Stimulated activated CD4-positive, alpha-beta T cell treated with anti-CD3 and anti-CD28 coated beads, Interleukin-1b, Interleukin-23, amount 100 ng/mL, for 4 hours (primary cell): ENCODE measurements at regions not wholly inside any gene's neighbourhood (a gene's known extent, or its start where the extent isn't known, plus 50 kb on each side); places are given as distances from the start of the nearest gene placed in this dataset.
"Not testable (repeated sequence)": the region's sequence is repeated elsewhere in the genome, so short reads cannot be mapped to it uniquely, and the experiment has no call there.

ENCODE experiments used
- DNase-seq, 2 donors: peaks; one replicate each; pipeline ENCODE4 v3.0.0-alpha.2; 2020; ENCODE audit warnings: low read depth in 2 of 2

- DNase-seq = no peak
Measured at GRCh38 chr21:36591326-36591970, 107.5 kb upstream of the SIM2 start.

- DNase-seq = no peak
Measured at GRCh38 chr21:36596174-36596573, 102.7 kb upstream of the SIM2 start.

DNA sequence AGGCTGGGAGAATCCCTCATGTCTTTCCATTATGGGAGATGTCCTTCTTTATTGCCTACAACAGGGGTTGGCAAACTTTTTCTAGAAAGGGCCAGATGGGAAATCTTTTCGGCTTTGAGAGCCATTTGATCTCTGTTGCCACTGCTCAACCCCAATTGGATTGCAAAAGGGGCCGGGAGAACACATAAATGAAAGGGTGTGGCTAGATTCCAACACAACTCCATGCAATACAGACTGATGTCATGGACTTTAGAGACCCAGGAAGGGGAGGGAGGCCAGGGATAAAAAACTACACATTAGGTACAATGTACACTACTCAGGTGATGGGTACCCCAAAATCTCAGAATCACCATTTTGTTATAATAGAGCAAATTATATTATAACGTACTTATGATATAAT, 97.6 kb upstream of the SIM2 start:
- no peak for DNase-seq

DNA sequence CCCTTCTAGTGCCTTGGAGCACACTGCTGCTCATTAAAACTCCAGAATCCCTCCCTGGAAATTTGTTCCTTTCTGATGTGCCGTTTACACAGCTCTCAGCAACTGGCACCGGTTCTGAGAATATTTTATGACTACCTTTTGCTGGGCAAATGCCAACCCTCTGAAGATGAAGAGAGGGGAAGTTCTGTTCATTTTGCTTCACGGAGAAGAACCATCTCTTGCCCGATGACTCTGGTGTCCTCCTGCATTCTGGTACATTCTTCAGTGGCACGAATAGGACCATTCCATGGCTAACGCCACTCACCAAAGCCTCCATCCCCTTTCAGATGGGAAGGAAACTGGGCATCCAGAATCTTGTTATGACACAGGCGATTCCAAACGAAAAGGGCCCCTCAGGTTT, 96.2 kb upstream of the SIM2 start:
- DNase-seq = no peak

DNA sequence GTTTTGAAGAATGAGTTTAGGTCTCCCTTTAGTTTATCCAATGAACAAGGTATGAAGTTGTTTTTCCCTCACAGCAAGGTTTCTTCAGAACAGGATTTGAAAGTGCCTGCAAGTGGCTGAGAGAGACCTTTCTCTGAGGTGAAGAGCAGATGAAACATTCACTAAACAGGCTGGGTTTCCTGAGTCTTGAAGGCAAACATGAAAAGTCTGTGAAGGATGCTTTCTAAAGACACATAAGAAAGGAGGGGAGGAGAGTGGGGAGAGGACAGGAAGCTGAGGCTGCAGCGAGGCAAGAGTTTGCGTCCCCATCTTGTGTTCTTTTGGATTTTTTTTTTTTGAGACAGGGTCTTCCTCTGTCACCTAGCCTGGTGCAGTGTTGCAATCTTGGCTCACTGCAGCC, 95.7 kb upstream of the SIM2 start:
- no peak for DNase-seq

DNA sequence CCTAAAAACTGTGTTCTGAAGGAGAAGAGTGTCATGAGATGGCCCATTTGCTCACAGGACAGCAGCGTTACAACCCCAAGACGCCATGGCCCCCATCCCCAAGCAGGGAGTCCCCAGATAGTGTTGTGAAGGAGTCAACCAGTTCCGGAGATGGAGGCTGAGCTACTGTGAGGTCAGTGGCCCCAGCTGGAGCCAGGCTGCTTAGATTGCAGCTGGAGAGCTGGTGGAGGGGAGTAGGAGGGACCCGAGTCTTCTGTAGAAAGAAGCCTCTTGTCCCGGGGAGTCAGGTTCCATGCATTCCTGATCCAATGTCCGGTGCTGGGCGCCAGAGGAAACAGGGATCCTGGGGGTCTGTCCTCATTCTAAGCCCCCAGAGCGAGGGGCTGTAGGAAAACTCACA, 93.5 kb upstream of the SIM2 start:
- DNase-seq = no peak

- DNase-seq = no peak
Measured at GRCh38 chr21:36606287-36606982, 92.5 kb upstream of the SIM2 start.

GRCh38 chr21:36606983-36607325, 92.0 kb upstream of the SIM2 start:
- no peak for DNase-seq

- DNase-seq = no peak
Measured at GRCh38 chr21:36608041-36608896, 90.6 kb upstream of the SIM2 start.

- no peak for DNase-seq
Measured at GRCh38 chr21:36608897-36609225, 90.1 kb upstream of the SIM2 start.

DNA sequence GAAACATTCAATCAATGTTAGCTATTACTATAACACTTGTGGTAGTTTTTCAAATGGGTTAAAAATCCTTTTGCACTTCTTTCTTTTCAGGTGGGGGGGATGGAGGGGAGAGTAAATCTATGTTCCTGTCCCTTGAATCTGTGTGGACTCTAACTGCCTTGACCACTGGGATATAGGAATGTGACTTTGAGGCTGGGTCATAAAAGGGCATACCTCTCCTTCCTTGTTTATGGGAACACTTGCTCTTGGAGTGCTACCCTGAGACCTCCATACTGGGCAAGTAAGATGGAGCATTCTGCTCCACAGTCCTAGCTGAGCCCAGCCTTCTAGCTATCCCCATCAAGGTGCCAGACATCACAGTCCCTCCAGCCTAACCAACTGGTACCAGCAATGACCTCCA, 89.3 kb upstream of the SIM2 start:
- DNase-seq = no peak

- DNase-seq = no peak
Measured at GRCh38 chr21:36610201-36610600, 88.7 kb upstream of the SIM2 start.

DNA sequence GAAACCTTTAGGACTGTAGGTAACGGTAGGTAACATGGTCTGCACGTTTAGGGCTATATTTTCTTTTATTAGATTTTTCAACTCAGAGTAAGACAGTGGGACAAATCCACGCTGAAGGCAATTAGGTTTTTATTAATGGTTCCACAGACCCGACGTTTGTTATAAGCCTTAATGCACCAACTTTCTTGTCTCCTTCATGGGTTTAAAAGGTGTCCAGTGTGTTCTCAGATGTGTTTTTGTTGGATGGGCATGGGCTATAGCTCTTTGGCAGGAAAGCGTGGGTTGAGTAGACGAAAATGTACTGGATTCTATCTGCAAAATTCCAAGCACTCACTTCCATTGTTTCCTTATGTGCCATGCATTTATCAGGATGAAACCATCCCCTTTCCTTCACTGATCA, 88.0 kb upstream of the SIM2 start:
- DNase-seq = no peak

DNA sequence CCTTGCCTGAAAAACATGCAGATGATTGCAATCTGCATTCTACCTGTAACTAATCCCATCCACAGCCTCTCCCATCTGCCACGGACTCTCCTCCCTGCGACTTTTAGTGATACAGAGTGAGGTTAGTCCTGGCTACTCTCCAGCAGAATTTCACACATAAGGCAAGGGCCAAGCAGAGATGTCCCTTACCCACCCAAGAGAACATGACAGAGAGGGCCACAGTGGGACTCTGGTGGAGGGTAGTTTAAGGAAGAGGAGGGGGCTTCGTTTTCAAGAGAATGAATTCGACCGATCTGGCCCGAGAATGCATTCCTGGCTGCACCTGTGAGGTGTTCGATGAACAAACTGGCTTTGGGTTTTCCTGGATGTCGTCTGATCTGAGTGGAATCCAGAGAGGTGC, 87.5 kb upstream of the SIM2 start:
- no peak for DNase-seq

DNA sequence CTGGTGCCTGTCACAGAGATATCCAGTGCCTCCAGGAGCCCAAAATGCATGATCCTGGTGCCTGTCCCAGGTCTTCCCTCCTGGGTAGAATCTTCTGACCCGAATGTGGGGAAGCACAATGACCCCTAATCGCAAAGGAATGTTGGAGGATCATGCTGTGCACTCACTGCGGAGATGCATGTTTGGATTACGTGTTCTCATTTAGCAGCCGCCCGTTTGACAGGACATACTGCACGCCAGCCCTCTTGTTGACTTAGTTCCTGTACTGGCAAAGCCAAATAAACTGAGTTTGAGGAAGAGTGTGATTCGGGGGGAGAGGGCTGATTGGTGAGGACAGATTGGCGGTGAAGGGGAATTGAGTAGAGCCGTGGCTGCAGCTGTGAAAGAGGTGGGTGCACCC, 85.9 kb upstream of the SIM2 start:
- no peak for DNase-seq

DNA sequence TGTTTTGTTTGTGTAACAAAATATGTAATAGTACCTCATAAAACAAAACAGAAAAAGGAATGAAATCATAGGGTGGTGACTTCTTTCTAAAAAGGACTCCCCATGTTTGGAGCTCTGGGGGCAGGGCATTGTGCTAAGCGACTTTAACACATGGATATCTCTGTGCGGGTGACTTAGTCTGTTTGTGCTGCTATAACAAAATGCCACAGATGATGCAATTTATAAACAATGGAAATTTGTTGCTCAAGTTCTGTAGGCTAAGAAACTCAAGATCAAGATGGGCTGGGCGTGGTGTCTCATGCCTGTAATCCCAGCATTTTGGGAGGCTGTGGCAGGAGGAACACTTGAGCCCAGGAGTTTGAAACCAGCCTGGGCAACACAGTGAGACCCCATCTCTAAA, 85.4 kb upstream of the SIM2 start:
- DNase-seq = no peak

DNA sequence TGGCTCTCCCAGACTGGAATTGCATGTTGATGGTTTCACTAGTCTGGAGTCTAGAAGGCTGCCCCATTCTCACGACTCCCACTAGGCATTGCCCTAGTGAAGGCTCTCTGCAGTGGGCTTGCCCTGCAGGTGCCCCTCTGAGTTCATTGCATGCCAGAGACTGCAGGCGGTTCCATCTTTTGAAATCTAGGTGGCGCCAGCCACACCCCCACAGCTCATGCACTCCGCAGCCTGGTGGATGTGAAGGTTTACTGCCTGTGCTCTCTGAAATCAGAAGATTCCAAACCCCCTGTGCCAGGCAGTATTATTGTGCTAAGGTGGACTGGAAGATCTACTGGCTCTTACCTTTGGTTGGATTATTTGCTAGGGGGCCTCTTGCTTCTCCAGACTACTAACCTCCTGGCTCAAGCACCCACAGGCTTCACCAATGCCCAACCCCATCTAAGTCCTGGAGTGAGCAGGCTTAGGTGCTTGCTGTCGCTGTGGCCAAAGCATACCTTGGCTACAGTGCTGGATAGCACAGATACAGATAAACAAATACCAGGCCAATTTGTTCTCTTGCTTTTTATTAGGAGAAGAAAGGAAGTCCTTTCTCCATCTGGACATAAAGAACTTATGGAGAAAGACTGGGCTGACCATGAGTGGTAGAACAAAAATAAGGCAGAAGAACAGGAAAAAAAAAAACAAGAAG, 83.5 kb upstream of the SIM2 start:
- no peak for DNase-seq

DNA sequence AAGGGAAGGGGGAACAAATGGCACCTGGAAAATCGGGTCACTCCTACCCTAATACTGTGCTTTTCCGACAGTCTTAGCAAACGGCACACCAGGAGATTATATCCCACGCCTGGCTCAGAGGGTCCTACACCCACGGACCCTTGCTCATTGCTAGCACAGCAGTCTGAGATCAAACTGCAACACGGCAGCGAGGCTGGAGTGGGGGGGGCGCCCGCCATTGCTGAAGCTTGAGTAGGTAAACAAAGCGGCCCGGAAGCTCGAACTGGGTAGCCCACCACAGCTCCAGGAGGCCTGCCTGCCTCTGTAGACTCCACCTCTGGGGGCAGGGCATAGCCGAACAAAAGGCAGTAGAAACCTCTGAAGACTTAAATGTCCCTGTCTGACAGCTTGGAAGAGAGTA, 82.1 kb upstream of the SIM2 start:
- not testable (repeated sequence) for DNase-seq

DNA sequence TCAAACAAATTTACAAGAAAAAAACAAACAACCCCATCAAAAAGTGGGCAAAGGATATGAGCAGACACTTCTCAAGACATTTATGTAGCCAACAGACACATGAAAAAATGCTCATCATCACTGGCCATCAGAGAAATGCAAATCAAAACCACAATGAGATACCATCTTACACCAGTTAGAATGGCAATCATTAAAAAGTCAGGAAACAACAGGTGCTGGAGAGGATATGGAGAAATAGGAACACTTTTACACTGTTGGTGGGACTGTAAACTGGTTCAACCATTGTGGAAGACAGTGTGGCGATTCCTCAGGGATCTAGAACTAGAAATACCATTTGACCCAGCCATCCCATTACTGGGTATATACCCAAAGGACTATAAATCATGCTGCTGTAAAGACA, 77.1 kb upstream of the SIM2 start:
- DNase-seq = not testable (repeated sequence)

DNA sequence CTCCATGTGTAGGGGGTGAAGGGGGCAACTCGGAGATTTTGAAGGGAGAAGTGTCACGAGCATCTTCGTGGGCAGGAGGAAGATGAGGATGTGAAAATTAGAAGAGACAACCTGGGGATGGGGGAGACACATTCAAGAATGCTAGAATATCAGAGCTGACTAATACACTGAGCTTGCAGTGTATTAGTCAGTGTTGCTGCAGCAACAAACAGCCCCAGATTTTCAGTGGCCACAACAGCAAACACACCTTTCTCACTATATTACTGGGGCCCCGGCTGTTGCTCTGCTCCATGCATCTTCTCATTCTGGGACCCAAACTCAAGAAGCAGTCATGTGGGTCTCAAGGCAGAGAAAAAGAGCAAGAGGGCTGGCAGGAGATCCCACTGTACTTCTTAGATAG, 74.8 kb upstream of the SIM2 start:
- no peak for DNase-seq

- no peak for DNase-seq
Measured at GRCh38 chr21:36626791-36627190, 72.1 kb upstream of the SIM2 start.

DNA sequence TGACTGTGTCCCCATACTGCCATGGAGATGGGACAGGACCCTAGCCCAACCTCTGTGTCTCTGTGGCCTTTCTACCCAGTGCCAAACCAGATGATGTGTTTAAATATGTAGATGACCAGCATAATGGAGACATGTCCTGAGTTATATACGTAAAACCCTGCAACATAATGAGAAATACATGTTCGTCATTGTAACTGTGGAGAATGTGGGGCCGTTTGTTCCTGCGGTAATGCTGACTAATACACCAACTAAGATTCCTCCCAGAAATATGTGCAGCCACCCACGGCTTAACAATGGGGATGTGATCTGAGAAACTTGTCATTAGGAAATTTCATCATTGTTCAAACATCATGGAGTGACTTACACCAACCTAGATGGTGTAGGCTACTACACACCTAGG, 71.7 kb upstream of the SIM2 start:
- no peak for DNase-seq

DNA sequence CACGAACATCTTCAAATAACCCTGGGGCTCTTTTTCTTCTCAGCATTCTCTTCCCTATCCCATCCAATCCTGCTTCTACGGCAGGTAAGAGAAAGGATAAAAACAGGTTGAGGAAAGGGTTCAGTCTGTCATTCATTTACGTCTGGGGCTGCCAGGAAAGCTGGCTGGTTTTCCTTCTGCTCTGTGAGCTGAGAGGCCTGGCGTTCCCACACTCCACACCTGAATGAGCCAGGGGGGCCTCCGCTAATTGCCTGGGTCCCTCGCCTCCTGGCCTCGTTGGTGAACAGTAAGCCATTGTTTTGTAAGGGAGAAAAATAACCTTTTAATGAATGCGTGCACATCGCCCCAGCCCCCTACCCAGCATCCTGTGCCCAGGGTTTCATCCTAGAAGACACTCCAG, 70.8 kb upstream of the SIM2 start:
- DNase-seq = no peak
